ENCODE measurements at regions not wholly inside any gene's neighbourhood (a gene's known extent, or its start where the extent isn't known, plus 50 kb on each side); places are given as distances from the start of the nearest gene placed in this dataset.

DNA sequence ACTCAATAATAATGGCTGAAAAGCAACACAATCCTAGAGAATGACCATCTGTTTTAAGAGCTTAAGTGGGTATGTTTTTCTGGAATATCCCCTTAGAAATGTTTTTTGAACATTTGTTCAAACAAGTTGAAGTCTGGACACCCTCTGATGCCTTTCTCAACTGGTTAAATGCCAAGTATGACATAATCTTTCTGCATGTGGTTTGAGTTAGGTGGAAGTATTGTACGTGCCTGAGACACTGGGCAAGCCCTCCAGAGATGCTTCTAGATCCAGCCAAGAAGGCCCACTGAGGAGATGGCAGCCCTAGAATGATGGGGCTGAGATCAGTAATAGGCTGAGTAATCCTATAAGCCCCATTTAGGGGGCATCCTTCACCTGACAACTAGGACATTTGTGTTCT, 493.1 kb downstream of the MAGEE1 start:
- Histone ChIP-seq H3K4me1 (ENCODE audit: control insufficient read depth in 1 of 2, insufficient read depth in 2 of 2, low read length in 2 of 2) (no peaks in the 10 kb centered on the region), H3K4me3 (replicated peaks in 1 of 2; ENCODE audit: low read depth in 1 of 2, low read length in 2 of 2) (no peak overlapping the region), H3K9me2 (ENCODE audit: insufficient read depth) (no peaks in the 10 kb centered on the region), H3K27ac (ENCODE audit: low read depth, low read length) (no peak overlapping the region), H3K36me3 (ENCODE audit: control insufficient read depth in 1 of 2, insufficient read depth in 2 of 2, low read length in 2 of 2) (no peaks in the 10 kb centered on the region), H4K20me1 (ENCODE audit: insufficient read depth) (no peaks in the 10 kb centered on the region), H3K4me2 (ENCODE audit: low read length) (no peak overlapping the region), H3K27me3 (ENCODE audit: insufficient read depth, low read length) (no peaks in the 10 kb centered on the region), H2AFZ (ENCODE audit: low read depth, low read length, poor library complexity, severe bottlenecking) (no peak overlapping the region), H3K79me2 (ENCODE audit: insufficient read depth, low read length) (no peaks in the 10 kb centered on the region), H3K9ac (ENCODE audit: low read length) (no peak overlapping the region), H3K9me3 (ENCODE audit: control insufficient read depth in 1 of 2, insufficient read depth in 1 of 2, low read depth in 1 of 2, low read length in 2 of 2) (no peaks in the 10 kb centered on the region)
- no peak for ATAC-seq
- no TSS peak for BruUV-seq (replicated peaks)
- POLR2A ChIA-PET = no interaction called here
- no peak for DNase-seq (ENCODE audit: low read depth, low spot score)
- RAD21 ChIA-PET (ENCODE audit: low non-redundant PET in 1 of 2, low total read pairs in 2 of 2, uncharacterized antibody in 2 of 2, unreplicated experiment in 2 of 2) = no interaction called here
- CTCF ChIA-PET = no interaction called here
- intact Hi-C loops (cut with micrococcal nuclease) = no loop called here
- TF ChIP-seq RAD21 (IDR thresholded peaks at IDR 0.05; ENCODE audit: low read depth) (no peak), FOSL1 (IDR thresholded peaks at IDR 0.05; ENCODE audit: low read depth) (no peak)
- TF ChIP-seq, protein P1, sequence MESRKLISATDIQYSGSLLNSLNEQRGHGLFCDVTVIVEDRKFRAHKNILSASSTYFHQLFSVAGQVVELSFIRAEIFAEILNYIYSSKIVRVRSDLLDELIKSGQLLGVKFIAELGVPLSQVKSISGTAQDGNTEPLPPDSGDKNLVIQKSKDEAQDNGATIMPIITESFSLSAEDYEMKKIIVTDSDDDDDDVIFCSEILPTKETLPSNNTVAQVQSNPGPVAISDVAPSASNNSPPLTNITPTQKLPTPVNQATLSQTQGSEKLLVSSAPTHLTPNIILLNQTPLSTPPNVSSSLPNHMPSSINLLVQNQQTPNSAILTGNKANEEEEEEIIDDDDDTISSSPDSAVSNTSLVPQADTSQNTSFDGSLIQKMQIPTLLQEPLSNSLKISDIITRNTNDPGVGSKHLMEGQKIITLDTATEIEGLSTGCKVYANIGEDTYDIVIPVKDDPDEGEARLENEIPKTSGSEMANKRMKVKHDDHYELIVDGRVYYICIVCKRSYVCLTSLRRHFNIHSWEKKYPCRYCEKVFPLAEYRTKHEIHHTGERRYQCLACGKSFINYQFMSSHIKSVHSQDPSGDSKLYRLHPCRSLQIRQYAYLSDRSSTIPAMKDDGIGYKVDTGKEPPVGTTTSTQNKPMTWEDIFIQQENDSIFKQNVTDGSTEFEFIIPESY (IDR thresholded peaks at IDR 0.05; ENCODE audit: extremely low read depth, insufficient replicate concordance, low read length) = no peak
- TF ChIP-seq, protein P2, sequence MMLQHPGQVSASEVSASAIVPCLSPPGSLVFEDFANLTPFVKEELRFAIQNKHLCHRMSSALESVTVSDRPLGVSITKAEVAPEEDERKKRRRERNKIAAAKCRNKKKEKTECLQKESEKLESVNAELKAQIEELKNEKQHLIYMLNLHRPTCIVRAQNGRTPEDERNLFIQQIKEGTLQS (IDR thresholded peaks at IDR 0.05) = no peak
- TF ChIP-seq, protein P3, sequence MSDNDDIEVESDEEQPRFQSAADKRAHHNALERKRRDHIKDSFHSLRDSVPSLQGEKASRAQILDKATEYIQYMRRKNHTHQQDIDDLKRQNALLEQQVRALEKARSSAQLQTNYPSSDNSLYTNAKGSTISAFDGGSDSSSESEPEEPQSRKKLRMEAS (IDR thresholded peaks at IDR 0.05) = no peak

DNA sequence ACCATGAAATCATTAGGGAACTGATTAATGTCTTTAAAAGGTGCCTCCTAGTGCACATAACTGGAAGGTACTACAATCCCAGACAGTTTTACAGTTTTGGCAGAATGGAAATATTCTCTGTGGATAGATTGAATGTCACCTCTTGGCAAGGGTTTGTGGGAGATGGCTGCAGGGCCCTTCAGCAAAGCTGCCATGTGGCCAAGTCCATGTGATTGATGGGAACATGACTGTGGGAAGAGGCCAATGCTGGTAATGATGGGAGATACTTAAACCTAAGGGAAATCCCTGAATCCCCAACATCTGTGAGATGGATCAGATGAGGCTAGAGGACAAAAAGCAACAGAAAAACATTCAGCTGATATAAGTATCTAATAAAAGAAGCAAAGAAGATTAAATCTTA, 493.7 kb downstream of the MAGEE1 start:
- ChIA-PET CTCF (no interaction called here), RAD21 (ENCODE audit: low non-redundant PET in 1 of 2, low total read pairs in 2 of 2, uncharacterized antibody in 2 of 2, unreplicated experiment in 2 of 2) (no interaction called here), POLR2A (no interaction called here)
- BruUV-seq (replicated peaks) = no TSS peak
- no peak overlapping the region for H3K27ac ChIP-seq (ENCODE audit: low read depth, low read length)
- H3K36me3 ChIP-seq (ENCODE audit: control insufficient read depth in 1 of 2, insufficient read depth in 2 of 2, low read length in 2 of 2) = no peaks in the 10 kb centered on the region
- H2AFZ ChIP-seq (ENCODE audit: low read depth, low read length, poor library complexity, severe bottlenecking) = no peak overlapping the region
- no peaks in the 10 kb centered on the region for H3K9me3 ChIP-seq (ENCODE audit: control insufficient read depth in 1 of 2, insufficient read depth in 1 of 2, low read depth in 1 of 2, low read length in 2 of 2)
- H3K27me3 ChIP-seq (ENCODE audit: insufficient read depth, low read length) = no peaks in the 10 kb centered on the region
- no peak overlapping the region for H3K9ac ChIP-seq (ENCODE audit: low read length)
- TF ChIP-seq ZFX (IDR thresholded peaks at IDR 0.05) (no peak), TCF7L2 (IDR thresholded peaks at IDR 0.05; ENCODE audit: borderline replicate concordance, extremely low read depth, insufficient read depth, insufficient read length) (no peak), CBX3 (IDR thresholded peaks at IDR 0.05; ENCODE audit: low read depth) (no peak), SIN3A (IDR thresholded peaks at IDR 0.05; ENCODE audit: low read depth) (no peak), EZH2 (IDR thresholded peaks at IDR 0.05) (no peak), YY1 (IDR thresholded peaks at IDR 0.05; ENCODE audit: extremely low read depth, insufficient replicate concordance, low read depth, low read length) (no peak), RAD21 (IDR thresholded peaks at IDR 0.05; ENCODE audit: low read depth) (no peak), SP1 (IDR thresholded peaks at IDR 0.05; ENCODE audit: low read depth) (no peak), SRF (IDR thresholded peaks at IDR 0.05; ENCODE audit: low read depth) (no peak), FOSL1 (IDR thresholded peaks at IDR 0.05; ENCODE audit: low read depth) (no peak)
- TF ChIP-seq, protein P3 (IDR thresholded peaks at IDR 0.05) = no peak
- H4K20me1 ChIP-seq (ENCODE audit: insufficient read depth) = no peaks in the 10 kb centered on the region
- H3K4me1 ChIP-seq (ENCODE audit: control insufficient read depth in 1 of 2, insufficient read depth in 2 of 2, low read length in 2 of 2) = no peaks in the 10 kb centered on the region
- H3K79me2 ChIP-seq (ENCODE audit: insufficient read depth, low read length) = no peaks in the 10 kb centered on the region
- no peak overlapping the region for H3K4me2 ChIP-seq (ENCODE audit: low read length)
- intact Hi-C loops (cut with micrococcal nuclease) = no loop called here
- DNase-seq (ENCODE audit: low read depth, low spot score) = no peak
- no peaks in the 10 kb centered on the region for H3K9me2 ChIP-seq (ENCODE audit: insufficient read depth)
- no peak for ATAC-seq
- no peak overlapping the region for H3K4me3 ChIP-seq (replicated peaks in 1 of 2; ENCODE audit: low read depth in 1 of 2, low read length in 2 of 2)
